ENCODE measurements at regions not wholly inside any gene's neighbourhood (a gene's known extent, or its start where the extent isn't known, plus 50 kb on each side); places are given as distances from the start of the nearest gene placed in this dataset.

DNA sequence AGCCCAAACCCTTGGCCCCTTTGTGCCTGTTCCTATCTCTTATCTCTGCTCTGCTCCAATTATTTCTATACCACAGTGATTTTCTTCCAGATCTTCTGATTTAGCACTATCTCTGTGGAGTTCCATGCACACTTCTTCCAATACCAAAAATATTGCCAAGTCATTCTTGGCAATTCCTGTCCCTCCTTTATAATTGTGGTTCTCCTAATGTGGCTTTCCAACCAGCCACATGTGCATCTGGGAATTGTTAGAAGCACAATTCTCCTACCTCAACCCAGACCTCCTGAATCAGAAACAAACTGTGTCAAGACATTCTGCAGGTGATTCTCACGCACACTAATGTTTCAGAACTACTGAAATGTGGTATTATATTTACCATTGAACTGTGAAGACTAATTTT lies 447.8 kb upstream of the IGFBP3 start:
- no peak for DNase-seq (ENCODE audit: low read depth in 2 of 2)

GRCh38 chr7:46366526-46366925 lies 445.5 kb upstream of the IGFBP3 start:
- DNase-seq (ENCODE audit: low read depth in 2 of 2) = no peak

GRCh38 chr7:46363688-46364087 lies 442.6 kb upstream of the IGFBP3 start:
- no peak for DNase-seq (ENCODE audit: low read depth in 2 of 2)

DNA sequence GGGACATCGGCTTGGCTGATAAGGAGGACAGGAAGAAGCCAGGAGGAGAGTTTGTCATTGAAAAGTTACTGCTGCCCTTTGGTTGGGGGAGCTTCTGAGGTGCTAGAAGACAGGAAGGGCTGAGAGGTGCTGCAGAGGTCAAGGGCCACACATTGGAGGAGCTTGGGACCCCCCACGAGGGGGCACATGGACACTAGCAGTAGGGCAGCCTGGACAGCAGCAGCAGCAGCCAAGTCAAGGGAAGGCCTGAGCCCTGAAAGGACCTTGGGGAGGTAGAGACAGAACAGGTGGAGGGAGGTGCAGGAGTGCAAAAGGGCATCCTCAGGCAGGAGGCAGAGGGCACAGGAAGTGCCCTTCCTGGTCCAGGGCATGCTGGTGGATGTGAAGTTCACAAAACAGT lies 439.7 kb upstream of the IGFBP3 start:
- no peak for DNase-seq (ENCODE audit: low read depth in 2 of 2)

- DNase-seq (ENCODE audit: low read depth in 2 of 2) = no peak
Observed at GRCh38 chr7:46360296-46360695, 439.2 kb upstream of the IGFBP3 start.

GRCh38 chr7:46357851-46358250 lies 436.8 kb upstream of the IGFBP3 start:
- DNase-seq (ENCODE audit: low read depth in 2 of 2) = no peak

- no peak for DNase-seq (ENCODE audit: low read depth in 2 of 2)
Observed at GRCh38 chr7:46357290-46357689, 436.2 kb upstream of the IGFBP3 start.

DNA sequence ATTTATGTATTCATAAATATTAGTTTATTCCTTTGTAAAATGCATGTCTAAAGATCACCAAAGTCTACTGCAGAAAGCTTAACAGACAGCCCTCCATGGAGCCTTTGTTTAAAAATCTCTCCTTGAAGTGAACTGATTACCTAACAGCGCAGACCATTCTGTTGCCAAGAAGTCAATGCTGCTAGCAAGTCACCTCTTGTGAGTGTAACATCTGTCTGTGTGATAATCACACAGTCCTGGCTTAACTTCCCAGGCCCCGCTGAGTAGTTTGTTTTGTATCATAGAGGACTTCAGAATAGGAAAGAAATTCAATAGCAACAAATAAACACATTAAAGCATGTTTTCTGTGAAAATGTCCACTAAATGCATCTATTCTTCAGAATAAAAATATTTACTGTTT lies 435.3 kb upstream of the IGFBP3 start:
- no peak for DNase-seq (ENCODE audit: low read depth in 2 of 2)

DNA sequence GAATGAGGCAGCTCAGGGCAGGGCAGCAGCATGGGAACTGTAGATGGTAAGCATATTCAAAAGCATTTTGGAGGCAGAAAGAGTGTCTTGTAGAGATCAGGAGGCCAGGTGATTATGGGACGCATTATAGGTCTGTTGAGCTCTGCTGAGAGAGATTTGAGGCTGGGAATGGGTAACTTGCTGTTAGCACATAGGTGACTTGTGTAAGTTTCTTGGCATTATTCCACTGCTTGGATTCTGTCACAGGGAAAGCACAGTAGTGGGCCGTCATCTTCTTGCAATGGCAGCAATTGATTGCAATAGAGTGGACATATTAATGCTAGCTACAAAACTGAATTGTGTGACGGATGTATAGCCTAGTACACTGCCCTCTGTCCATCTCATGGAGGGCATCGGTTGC lies 434.3 kb upstream of the IGFBP3 start:
- DNase-seq (ENCODE audit: low read depth in 2 of 2) = no peak

DNA sequence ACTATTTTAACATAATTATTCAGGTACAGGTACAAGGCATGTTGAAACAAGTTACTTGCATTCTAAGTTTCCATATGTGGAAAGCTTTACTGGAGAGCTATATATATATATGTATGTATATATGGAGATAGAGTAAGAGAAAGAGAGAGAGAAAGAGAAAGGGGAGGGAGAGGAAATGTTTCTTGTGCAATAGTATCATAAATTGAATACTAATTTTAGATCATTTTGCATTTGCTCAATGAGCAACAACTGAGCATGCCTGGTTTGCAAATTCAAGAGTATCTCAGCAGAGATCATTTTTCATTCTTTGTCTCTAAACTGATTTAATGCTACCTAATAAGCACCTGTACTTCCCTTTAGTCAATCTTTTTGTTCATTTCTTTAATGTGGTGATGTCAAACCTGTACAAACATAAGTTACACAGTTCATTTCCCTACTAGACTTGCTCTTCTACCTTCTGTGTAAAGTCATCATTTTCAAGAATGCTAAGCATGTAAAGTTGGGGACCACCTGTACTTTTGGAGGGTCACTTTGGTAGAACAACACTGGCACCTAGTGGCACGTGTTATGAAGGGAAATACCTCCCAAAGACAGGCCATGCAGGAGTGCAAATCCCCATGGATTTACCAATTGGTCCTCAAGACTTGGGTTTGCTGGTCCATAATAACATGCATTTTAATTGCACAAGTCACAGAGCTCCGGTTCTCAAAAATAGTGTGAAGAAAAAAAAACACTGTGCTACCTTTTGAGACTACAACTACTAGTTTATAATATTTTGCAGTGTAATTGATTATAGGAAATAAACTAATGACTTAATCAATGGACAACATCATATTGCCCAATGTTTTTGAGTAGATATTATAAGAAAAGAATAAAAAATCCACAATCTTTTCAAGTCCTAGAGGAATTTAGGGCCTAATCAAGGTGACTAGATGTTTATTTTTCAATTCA lies 431.2 kb upstream of the IGFBP3 start:
- no peak for DNase-seq (ENCODE audit: low read depth in 2 of 2)

DNA sequence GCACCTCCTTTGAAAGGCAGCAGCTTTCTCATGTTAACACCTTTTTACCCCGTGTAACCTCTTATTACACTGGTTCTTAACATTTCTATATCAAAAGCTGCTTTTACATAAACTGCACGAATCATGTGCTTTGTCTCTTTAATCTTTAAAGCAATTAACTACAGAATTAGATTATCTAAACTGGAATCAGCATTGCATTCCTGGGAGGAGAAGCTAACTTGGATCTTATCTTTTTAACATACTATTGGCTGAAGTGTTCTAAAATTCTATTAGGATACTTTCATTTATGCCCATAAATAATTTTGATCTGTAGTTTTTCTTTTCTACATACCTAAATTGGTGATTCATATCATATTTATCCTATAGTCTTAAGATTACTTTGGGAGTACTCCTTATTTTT lies 428.4 kb upstream of the IGFBP3 start:
- no peak for DNase-seq (ENCODE audit: low read depth in 2 of 2)

DNA sequence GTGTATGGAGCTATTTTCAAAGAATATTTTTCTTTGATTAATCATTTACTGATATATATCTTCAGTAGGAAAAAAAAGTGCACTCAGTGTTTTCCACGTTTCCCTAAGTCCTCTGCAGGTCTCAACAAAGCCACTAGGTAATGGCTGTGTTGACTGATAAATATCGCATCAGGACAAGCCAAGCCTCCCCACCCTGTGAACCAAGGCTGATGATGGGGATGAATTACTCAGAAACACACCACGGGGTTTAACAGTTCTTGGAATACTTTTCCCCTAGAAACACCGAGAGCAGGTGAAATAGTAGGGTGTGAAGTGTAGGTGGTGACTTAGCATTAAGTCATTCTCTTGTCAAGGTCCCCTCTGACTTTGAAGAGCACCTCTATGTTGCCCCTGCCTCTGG lies 423.5 kb upstream of the IGFBP3 start:
- DNase-seq (ENCODE audit: low read depth in 2 of 2) = no peak

DNA sequence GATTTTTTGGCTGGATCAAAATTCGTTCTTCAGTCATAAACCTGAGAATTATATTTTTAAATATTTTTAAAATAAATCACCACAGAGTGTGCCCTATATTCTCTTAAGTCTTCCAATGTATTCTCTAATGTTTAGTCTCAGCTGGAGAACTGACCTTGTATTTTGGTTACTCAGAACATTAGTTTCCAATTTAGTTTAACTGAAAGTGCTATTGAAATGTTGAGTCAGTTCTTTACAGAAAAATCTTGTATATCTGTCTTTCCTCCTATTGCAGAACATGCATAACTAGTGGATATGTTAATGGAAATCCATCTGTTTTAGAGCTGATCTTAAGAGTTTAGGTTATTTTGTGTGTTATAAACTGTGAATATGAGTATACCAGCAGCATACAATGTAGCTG lies 422.7 kb upstream of the IGFBP3 start:
- no peak for DNase-seq (ENCODE audit: low read depth in 2 of 2)

- DNase-seq (ENCODE audit: low read depth in 2 of 2) = no peak
Observed at GRCh38 chr7:46322937-46323336, 401.9 kb upstream of the IGFBP3 start.

- no peak for DNase-seq (ENCODE audit: low read depth in 2 of 2)
Observed at GRCh38 chr7:46321556-46322205, 400.6 kb upstream of the IGFBP3 start.

DNA sequence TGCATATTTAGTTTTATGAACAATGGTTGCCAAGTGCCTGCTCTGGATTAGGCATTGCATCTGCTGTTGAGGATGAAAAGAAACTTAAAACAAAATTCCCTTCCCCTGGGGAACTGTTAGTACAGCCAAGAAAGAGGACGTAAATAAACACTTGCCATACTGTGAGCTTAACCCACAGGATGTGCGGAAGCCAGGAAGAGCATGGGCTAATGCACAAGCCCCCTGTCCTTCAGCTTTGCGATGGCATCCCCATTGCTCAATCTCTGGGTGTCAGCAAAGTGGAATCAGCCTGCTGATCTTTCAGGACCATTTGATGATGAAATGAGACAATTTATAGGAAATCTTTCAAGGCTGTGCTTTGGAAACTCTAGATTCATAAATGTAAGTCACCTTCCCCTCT lies 399.9 kb upstream of the IGFBP3 start:
- DNase-seq (ENCODE audit: low read depth in 2 of 2) = no peak

GRCh38 chr7:46319841-46320240 lies 398.8 kb upstream of the IGFBP3 start:
- no peak for DNase-seq (ENCODE audit: low read depth in 2 of 2)

- no peak for DNase-seq (ENCODE audit: low read depth in 2 of 2)
Observed at GRCh38 chr7:46318276-46318675, 397.2 kb upstream of the IGFBP3 start.

- DNase-seq (ENCODE audit: low read depth in 2 of 2) = no peak
Observed at GRCh38 chr7:46317256-46317655, 396.2 kb upstream of the IGFBP3 start.

GRCh38 chr7:46315891-46316290 lies 394.8 kb upstream of the IGFBP3 start:
- DNase-seq (ENCODE audit: low read depth in 2 of 2) = no peak

DNA sequence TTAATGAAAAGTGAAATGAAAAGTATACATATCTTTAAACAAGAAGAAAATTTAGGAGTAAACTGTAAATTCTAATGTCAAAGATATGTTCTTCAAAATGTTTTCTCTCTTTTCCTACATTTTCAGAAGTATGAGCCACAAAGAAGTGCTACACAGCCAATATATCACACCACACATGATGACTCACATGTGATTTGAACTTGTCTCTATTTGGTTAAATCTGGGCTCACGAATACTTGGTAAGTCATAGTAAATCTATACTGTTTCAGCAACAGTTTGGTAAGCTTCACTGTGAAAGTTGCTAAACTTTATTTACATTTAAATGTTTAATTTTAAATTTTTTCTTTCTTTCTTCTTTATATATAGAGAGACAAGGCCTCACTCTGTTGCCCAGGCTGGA lies 380.6 kb upstream of the IGFBP3 start:
- no peak for DNase-seq (ENCODE audit: low read depth in 2 of 2)

DNA sequence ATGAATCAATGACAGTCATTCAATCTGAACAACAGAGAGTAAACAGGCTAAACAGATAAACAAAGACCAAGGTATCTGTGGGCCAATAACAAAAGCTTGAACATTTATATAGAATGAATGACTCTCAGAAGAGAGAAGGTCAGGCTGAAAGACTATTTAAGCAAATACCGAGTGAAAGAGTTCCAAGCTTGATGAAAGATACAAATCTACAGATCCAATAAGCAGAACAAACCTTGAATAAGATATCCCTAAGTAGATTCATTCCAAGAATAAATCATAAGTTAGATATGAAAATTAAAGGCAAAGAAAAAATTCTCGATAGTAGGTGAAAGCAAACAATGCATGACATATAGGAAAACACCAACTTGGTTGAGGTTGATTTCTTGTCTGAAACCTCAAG lies 376.4 kb upstream of the IGFBP3 start:
- DNase-seq (ENCODE audit: low read depth in 2 of 2) = no peak

- no peak for DNase-seq (ENCODE audit: low read depth in 2 of 2)
Observed at GRCh38 chr7:46296526-46296925, 375.5 kb upstream of the IGFBP3 start.
